ENCODE measurements at regions not wholly inside any gene's neighbourhood (a gene's known extent, or its start where the extent isn't known, plus 50 kb on each side); places are given as distances from the start of the nearest gene placed in this dataset.
"Not testable (repeated sequence)": the region's sequence is repeated elsewhere in the genome, so short reads cannot be mapped to it uniquely, and the experiment has no call there.

- TF ChIP-seq ZNF850 (CRISPR knock-in tag; conservative IDR thresholded peaks at IDR 0.05); NR3C1 (CRISPR knock-in tag; IDR thresholded peaks at IDR 0.05); DPF2 (CRISPR knock-in tag; IDR thresholded peaks at IDR 0.05; ENCODE audit: borderline replicate concordance, low read depth); MTF1 (CRISPR knock-in tag; IDR thresholded peaks at IDR 0.05): not testable (repeated sequence)
- TF ChIP-seq, protein P1, sequence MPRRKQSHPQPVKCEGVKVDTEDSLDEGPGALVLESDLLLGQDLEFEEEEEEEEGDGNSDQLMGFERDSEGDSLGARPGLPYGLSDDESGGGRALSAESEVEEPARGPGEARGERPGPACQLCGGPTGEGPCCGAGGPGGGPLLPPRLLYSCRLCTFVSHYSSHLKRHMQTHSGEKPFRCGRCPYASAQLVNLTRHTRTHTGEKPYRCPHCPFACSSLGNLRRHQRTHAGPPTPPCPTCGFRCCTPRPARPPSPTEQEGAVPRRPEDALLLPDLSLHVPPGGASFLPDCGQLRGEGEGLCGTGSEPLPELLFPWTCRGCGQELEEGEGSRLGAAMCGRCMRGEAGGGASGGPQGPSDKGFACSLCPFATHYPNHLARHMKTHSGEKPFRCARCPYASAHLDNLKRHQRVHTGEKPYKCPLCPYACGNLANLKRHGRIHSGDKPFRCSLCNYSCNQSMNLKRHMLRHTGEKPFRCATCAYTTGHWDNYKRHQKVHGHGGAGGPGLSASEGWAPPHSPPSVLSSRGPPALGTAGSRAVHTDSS (CRISPR knock-in tag; conservative IDR thresholded peaks at IDR 0.05) = not testable (repeated sequence)
These were observed 4414.5 kb upstream of the TPTE start for GRCh38 chr21:6106686-6107567.
